ENCODE measurements at regions not wholly inside any gene's neighbourhood (a gene's known extent, or its start where the extent isn't known, plus 50 kb on each side); places are given as distances from the start of the nearest gene placed in this dataset.

GRCh38 chr11:122253589-122254231 lies 137.7 kb upstream of the BLID start:
- no peak for DNase-seq
- intact Hi-C loops (cut with DNase I): no loop called here

- DNase-seq: no peak
- intact Hi-C loops (cut with DNase I): no loop called here
Observed at GRCh38 chr11:122248939-122249338, 132.9 kb upstream of the BLID start.

GRCh38 chr11:122248131-122248530 lies 132.1 kb upstream of the BLID start:
- no peak for DNase-seq
- intact Hi-C loops (cut with DNase I): no loop called here

- intact Hi-C loops (cut with DNase I): no loop called here
- no peak for DNase-seq
Observed at GRCh38 chr11:122246874-122247273, 130.9 kb upstream of the BLID start.

GRCh38 chr11:122242731-122243130 lies 126.7 kb upstream of the BLID start:
- DNase-seq: no peak
- intact Hi-C loops (cut with DNase I): no loop called here

- intact Hi-C loops (cut with DNase I): no loop called here
- no peak for DNase-seq
Observed at GRCh38 chr11:122241566-122241965, 125.6 kb upstream of the BLID start.

GRCh38 chr11:122240638-122241037 lies 124.6 kb upstream of the BLID start:
- intact Hi-C loops (cut with DNase I): no loop called here
- no peak for DNase-seq

GRCh38 chr11:122235615-122236014 lies 119.6 kb upstream of the BLID start:
- intact Hi-C loops (cut with DNase I): no loop called here
- no peak for DNase-seq

- no peak for DNase-seq
- intact Hi-C loops (cut with DNase I): no loop called here
Observed at GRCh38 chr11:122234780-122235179, 118.8 kb upstream of the BLID start.

- intact Hi-C loops (cut with DNase I): no loop called here
- DNase-seq: no peak
Observed at GRCh38 chr11:122234257-122234656, 118.2 kb upstream of the BLID start.

GRCh38 chr11:122232985-122233384 lies 117.0 kb upstream of the BLID start:
- intact Hi-C loops (cut with DNase I): no loop called here
- DNase-seq: no peak

- intact Hi-C loops (cut with DNase I): no loop called here
- no peak for DNase-seq
Observed at GRCh38 chr11:122230385-122230755, 114.4 kb upstream of the BLID start.

- intact Hi-C loops (cut with DNase I): no loop called here
- DNase-seq: peak; percentile 53 to 96 (median 78)
Observed at GRCh38 chr11:122229481-122230384, 113.7 kb upstream of the BLID start.

GRCh38 chr11:122229078-122229477 lies 113.1 kb upstream of the BLID start:
- no peak for DNase-seq
- intact Hi-C loops (cut with DNase I): no loop called here

GRCh38 chr11:122226810-122227379 lies 110.9 kb upstream of the BLID start:
- intact Hi-C loops (cut with DNase I): no loop called here
- no peak for DNase-seq

- intact Hi-C loops (cut with DNase I): no loop called here
- DNase-seq: no peak
Observed at GRCh38 chr11:122224867-122225266, 108.9 kb upstream of the BLID start.

- no peak for DNase-seq
- intact Hi-C loops (cut with DNase I): no loop called here
Observed at GRCh38 chr11:122220321-122220720, 104.3 kb upstream of the BLID start.

- intact Hi-C loops (cut with DNase I): loop anchor here (5.0 to 10.0 kb wide), 2 partner anchors 88 to 225 kb away; no protein-coding TSS in a partner anchor
- DNase-seq: no peak
Observed at GRCh38 chr11:122219791-122220190, 103.8 kb upstream of the BLID start.

GRCh38 chr11:122215244-122215992 lies 99.4 kb upstream of the BLID start:
- DNase-seq: peak; percentile 63 to 97 (median 78)
- intact Hi-C loops (cut with DNase I): loop anchor here (1.0 to 10.0 kb wide), 3 partner anchors 92 to 290 kb away; no protein-coding TSS in a partner anchor

- intact Hi-C loops (cut with DNase I): loop anchor here (10.0 kb wide), 1 partner anchor 230 kb away; no protein-coding TSS in a partner anchor
Observed at GRCh38 chr11:122214567-122214966, 98.6 kb upstream of the BLID start.

GRCh38 chr11:122214080-122214479 lies 98.1 kb upstream of the BLID start:
- intact Hi-C loops (cut with DNase I): loop anchor here (10.0 kb wide), 1 partner anchor 231 kb away; no protein-coding TSS in a partner anchor
- no peak for DNase-seq

More at GRCh38 chr11:122214567-122214966, 98.6 kb upstream of the BLID start:
- no peak for DNase-seq
